Vagina (tissue), 2 donors: ENCODE measurements at regions not wholly inside any gene's neighbourhood (a gene's known extent, or its start where the extent isn't known, plus 50 kb on each side); places are given as distances from the start of the nearest gene placed in this dataset.

ENCODE experiments used
- CTCF ChIP-seq, 3 experiments: fragments of 450-650 bp in 2 of 3; fragments of 200-600 bp in 1 of 3; sonication (generic) in 1 of 3; IDR thresholded peaks; one replicate each; pipeline ENCODE4 v1.5.1; 2017 to 2019; ENCODE audit warnings: antibody characterized with exemption in 3 of 3, mild to moderate bottlenecking in 2 of 3, moderate library complexity in 2 of 3
- POLR2AphosphoS5 ChIP-seq, 2 donors: sonication (generic); formaldehyde crosslinking; IDR thresholded peaks; one replicate each; pipeline ENCODE4 v1.9.0; 2017; ENCODE audit warnings: antibody characterized with exemption in 2 of 2, mild to moderate bottlenecking in 2 of 2, low read depth in 1 of 2; ENCODE audit not compliant: insufficient read depth in 1 of 2

GRCh38 chr5:25488119-25488518 is 843.3 kb upstream of the CDH10 start:
- TF ChIP-seq POLR2AphosphoS5 (IDR thresholded peaks at IDR 0.05; ENCODE audit: insufficient read depth in 1 of 2, low read depth in 1 of 2) (no peak), CTCF (IDR thresholded peaks at IDR 0.05) (no peak)
